GM19023 (cell line): ENCODE measurements at regions not wholly inside any gene's neighbourhood (a gene's known extent, or its start where the extent isn't known, plus 50 kb on each side); places are given as distances from the start of the nearest gene placed in this dataset.

Source experiments
- ATAC-seq: cut with Tn5 transposase; IDR thresholded peaks from one replicate; pipeline ENCODE4 v1.9.1; 2021; ENCODE audit warnings: mild to moderate bottlenecking, moderate library complexity; ENCODE audit not compliant: unreplicated experiment

GRCh38 chr3:167958141-167958540 is 137.6 kb downstream of the GOLIM4 start:
- no peak for ATAC-seq

DNA sequence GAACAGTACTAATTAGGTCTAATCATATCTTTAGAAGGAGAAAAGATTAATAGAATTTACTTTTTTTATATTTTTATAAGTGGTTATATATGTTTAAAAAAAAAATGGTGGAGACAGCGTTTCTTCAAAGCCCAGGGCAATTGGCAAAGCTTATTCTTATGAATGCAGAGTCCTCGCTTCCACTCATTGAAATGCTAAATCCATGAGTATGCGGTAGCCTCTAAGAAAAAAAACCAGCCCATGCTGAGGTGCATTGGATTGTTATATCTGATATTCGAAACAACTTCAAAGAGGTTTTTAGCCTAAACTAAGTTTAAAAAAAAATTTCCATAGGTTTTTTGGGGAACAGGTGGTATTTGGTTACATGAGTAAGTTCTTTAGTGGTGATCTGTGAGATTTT is 142.8 kb downstream of the GOLIM4 start:
- ATAC-seq: no peak

DNA sequence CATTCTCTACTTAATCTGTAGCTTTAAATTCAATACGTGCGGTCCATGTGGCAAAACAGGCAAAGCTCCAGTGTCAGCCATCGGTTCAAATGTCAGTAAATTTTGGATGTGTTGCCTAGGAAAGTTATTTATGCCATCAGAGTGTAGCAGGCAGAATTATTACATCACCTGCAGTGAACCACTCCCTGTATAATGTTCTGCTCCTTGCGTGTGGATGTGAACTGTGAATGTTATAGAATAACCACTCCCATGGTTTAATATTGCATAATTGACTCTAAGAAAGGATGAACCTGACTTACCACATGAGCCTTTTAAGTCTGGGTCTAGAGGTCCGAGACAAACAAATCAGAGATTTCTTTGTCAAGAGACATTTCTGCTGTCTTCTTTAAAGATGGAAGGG is 145.5 kb downstream of the GOLIM4 start:
- no peak for ATAC-seq

DNA sequence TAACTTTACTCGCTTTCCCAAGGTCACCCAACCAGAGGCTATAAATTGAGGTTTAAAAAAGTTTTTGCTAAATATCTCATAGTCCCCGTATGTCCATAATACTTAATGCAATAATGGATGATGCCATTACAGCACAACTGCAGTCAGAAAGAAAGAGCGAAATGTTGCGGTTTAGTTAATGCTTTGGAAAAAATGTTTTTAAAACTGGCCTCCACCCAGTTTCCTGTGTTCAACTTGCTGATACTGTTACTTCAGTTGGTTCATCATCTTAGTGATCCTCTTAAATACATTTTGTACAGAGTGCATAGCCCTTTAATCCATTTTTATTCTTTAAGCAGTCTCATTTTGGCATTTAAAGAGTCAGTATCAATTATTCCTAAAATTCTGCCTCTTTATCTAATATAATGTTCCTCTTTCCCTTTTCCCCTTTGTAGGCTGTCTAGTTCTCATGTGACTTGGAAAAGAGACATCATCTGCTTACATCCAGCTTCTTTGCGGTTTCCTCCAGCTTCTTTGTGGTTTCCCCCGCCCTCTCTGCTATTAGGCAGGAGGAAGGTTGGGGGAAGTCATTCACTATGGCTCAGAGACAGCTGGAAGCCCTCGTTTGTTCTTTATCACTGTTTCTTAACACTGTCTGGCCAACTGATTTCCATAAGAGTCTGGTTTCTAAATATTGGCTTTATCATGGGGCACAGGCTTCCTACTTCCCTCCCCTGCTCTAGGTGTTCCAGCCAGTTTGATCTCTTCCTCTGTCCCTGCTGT is 154.3 kb downstream of the GOLIM4 start:
- ATAC-seq: no peak

GRCh38 chr3:167940241-167940640 is 155.5 kb downstream of the GOLIM4 start:
- no peak for ATAC-seq

GRCh38 chr3:167938516-167938915 is 157.2 kb downstream of the GOLIM4 start:
- ATAC-seq: no peak

- ATAC-seq: no peak
Measured at GRCh38 chr3:167936019-167936418, 159.7 kb downstream of the GOLIM4 start.

DNA sequence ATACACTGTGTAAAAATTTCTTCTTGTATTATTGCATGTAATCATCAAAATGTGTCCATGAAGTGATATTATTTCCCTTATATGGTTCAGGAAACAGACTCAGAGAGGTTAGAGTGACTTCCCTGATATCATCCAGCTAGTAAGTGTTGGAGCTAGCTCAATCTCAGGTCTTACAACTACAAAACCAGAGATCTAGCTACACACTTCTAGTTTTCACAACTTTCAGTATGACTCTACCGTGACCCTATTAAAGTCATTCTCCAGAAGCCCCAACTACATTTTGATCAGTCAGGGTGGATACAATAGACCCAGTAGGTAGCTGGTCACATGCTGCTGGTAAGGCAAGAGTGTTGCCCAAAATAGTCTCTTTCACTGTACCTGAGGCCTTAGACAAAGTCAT is 165.3 kb downstream of the GOLIM4 start:
- ATAC-seq: no peak

DNA sequence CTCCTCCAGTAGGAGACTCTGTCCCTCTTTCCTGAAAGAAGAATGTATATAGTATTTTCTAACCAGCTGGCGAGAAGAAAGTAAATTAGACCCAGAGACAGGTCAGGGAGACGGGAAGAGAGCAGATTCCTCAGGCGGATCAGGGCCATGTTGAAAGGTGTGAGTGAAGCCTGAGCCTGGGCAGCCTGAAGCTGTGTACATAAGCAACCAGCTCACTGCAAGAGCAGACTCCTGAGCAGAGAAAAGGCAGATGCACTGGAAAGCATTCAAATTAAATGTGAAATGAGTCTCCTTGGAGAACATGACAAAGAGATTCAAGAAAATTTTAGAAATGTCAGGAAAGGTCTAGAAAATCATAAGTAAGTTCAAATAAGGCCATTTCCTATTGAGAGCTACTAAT is 165.8 kb downstream of the GOLIM4 start:
- no peak for ATAC-seq

DNA sequence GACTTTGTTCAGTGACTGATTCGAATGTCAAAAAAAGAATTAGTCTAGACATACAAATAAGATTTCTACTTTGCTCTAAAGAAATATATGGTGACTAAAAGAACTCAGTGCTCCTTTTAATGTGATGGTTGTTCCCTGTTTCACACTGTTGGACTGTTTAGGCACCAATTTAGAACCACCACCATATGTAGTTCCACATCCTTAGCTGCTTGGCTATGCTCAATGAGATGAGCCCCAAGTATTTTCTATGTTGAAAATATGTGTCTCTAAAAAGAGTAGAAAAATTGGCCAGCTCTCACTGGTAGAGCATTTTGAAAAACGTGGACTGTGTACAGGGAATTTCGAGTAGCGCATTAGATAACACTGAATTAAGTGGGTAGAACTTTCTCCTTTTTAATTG is 167.3 kb downstream of the GOLIM4 start:
- ATAC-seq: no peak

DNA sequence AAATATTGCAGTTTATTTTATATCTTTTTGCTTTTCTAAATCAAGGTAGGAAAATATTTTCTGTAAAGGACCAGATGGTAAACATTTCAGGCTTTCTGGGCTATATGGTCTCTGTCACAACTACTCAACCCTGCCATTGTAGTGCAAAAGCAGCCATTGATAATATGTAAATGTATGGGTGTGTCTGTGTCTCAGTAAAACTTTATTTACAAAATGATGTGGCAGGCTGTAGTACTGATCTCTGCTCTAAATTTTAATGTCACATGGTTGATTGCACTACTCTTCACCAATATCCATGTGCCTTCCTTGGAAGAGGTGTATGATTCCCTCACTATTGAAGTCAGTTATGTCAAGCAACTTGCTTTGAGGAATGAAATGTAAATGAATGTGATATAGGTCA is 175.0 kb downstream of the GOLIM4 start:
- no peak for ATAC-seq

- ATAC-seq: no peak
Measured at GRCh38 chr3:167919590-167919989, 176.1 kb downstream of the GOLIM4 start.

- no peak for ATAC-seq
Measured at GRCh38 chr3:167918686-167919085, 177.0 kb downstream of the GOLIM4 start.

DNA sequence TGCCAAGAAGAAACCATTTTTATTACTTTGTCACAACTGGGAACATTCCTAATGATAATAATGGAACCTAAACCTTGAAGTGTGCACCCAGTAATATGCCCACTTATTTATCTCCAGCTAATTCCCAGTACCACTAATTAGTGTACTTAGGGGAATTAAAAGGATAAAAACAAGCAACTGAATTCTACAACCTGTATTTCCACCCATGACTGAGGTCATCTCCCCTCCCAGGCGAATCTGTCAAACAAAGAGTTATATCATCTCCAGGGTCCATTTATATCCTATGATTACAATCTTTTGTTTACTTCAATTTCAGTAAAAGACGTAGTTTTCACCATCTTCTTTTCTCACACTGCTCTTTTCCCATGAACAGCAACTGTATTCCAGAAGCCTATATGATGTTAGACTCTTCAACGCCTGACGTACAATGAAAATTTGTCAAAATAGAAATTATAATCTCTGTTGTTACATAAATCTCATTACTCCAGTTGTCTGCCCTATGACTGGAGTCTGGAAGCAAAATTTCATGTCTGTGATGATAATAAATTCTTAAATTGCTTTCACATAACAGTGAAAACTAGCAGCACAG is 177.6 kb downstream of the GOLIM4 start:
- ATAC-seq: no peak

GRCh38 chr3:167913219-167913835 is 177.8 kb downstream of the SERPINI1 start:
- ATAC-seq: no peak

GRCh38 chr3:167909952-167910351 is 174.4 kb downstream of the SERPINI1 start:
- no peak for ATAC-seq

DNA sequence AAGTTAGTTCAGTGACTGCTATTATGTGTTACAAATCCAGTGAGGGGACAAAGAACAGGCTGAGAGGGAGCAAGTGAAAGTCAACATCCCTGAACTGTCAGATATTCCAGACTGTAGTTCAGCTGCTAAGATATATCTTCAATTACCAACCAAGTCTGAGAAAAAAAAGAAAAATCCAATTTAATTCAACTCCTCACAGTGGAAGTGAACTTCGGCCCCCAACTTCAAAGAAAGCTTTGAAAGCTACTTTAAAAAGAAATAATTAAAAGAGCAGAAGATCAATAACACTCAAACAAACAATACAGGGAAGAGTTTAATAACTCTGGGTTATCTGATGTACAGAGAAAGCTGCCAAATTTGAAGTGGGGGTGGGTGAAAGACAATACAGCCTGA is 174.0 kb downstream of the SERPINI1 start:
- no peak for ATAC-seq

DNA sequence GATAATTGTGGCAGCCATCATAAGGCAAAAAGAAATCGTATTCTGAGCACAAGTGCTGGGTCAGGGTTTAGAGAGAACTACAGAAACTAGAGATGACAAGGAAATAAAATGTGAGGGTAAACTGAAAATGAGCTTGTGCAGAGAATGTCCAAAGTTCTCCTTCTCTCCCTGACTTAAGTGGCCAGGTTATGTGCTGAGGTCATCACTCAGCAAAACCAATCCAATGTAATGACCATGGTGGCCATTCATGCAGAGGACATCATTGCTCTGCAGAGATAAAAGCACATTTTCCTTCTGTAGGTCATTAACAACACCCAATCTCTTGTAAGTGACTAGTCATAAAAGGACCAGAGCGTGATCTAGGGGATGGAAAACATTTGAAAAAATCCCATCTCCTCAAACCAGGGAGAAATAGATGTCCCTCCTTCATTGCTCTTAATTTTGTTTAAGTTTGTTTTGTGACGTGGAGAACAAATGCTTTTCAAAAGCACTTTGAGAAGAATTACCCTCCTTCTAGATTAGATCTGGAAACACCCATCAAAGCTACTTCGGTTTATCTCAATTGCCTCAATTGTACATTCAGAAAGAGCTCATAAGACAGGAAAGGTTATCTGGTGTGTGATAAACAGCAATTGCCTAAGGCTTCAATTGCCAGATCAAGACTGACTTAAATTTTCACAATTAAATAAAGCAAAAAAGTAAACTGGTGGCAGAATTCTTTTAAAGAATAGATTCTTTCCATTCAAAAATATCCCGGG is 173.4 kb downstream of the SERPINI1 start:
- ATAC-seq: no peak

GRCh38 chr3:167908221-167908620 is 172.7 kb downstream of the SERPINI1 start:
- no peak for ATAC-seq

DNA sequence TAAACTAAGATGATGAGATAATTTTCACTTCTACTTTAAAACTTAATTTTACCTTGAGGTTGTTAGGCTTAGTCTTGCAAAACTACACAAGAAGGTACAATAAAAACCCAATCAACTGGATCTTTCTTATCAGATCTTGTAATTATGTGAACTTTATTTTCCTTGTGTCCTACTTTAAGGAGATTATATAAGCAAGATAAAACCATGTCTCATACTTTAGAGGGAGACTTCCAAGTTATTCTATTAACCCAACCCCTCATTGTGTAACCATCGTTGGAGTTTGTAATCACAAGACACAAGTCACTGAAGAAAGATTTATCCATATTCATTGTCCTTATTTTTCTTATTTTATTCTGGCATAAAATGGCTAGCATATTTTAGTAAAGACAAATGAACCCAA is 165.6 kb downstream of the SERPINI1 start:
- no peak for ATAC-seq

GRCh38 chr3:167899093-167899492 is 163.6 kb downstream of the SERPINI1 start:
- ATAC-seq: no peak

GRCh38 chr3:167898091-167898490 is 162.6 kb downstream of the SERPINI1 start:
- no peak for ATAC-seq
